Ovary (tissue), 7 donors: ENCODE measurements at regions not wholly inside any gene's neighbourhood (a gene's known extent, or its start where the extent isn't known, plus 50 kb on each side); places are given as distances from the start of the nearest gene placed in this dataset.

Experiments used
- DNase-seq, 5 donors: peaks; one replicate each; pipeline ENCODE4 v3.0.0-alpha.2; 2019 to 2020
- H3K27ac ChIP-seq, 2 donors: fragments of 200-600 bp; one replicate each; pipeline versions ENCODE4 v1.5.1 to v1.8.0; 2019 to 2022
- H3K27me3 ChIP-seq: fragments of 200-600 bp; one replicate; pipeline ENCODE4 v1.8.0; 2022
- H3K36me3 ChIP-seq: fragments of 200-600 bp; sonication (generic); one replicate; pipeline ENCODE4 v1.5.1; 2019
- H3K4me1 ChIP-seq: one replicate; pipeline ENCODE4 v1.8.1; 2013; ENCODE audit warnings: mild to moderate bottlenecking, moderate library complexity; ENCODE audit not compliant: insufficient read depth
- H3K4me3 ChIP-seq: fragments of 200-600 bp; sonication (generic); one replicate; pipeline ENCODE4 v1.5.1; 2017
- H3K9me3 ChIP-seq, 2 donors: fragments of 200-600 bp in 1 of 2; sonication (generic) in 1 of 2; one replicate each; pipeline versions ENCODE4 v1.5.1 to v1.8.1; 2013 to 2019; ENCODE audit warnings: mild to moderate bottlenecking in 1 of 2, moderate library complexity in 1 of 2
- EP300 ChIP-seq: sonication (generic); formaldehyde crosslinking; IDR thresholded peaks from one replicate; pipeline ENCODE4 v1.6.1; 2017; ENCODE audit warnings: antibody characterized with exemption
- POLR2A ChIP-seq: fragments of 450-650 bp; IDR thresholded peaks from one replicate; pipeline ENCODE4 v1.6.1; 2017; ENCODE audit warnings: antibody characterized with exemption, mild to moderate bottlenecking, moderate library complexity
- WGBS, 3 donors: extraction: QIAGEN DNeasy Blood & Tissue Kit in 1 of 3; methylation state at CpG; one replicate each; pipeline versions ENCODE4 v1.1.5 to v1.1.7; 2013 to 2017; 5-methylcytosine and 5-hydroxymethylcytosine counted together
- intact Hi-C, 4 donors: fragments of 100-400 bp; cut with DNase I; formaldehyde crosslinking; loops; one replicate each; pipeline versions ENCODE4 v1.11.0 to v1.15.1; 2022 to 2023
- TF ChIP-seq, protein P1 (sequence below), 3 donors: fragments of 450-650 bp in 2 of 3; fragments of 200-600 bp in 1 of 3; IDR thresholded peaks; one replicate each; pipeline versions ENCODE4 v1.5.1 to v1.8.0; 2016 to 2022; ENCODE audit warnings: antibody characterized with exemption in 3 of 3, mild to moderate bottlenecking in 1 of 3
- donor health status: DM: no; HTN: no; CAD: no; lungs with moderate emphysema.
- donor health status: DM: no; HTN: no; CAD: no.
- donor health status: Bipolar disorder and iron deficiency.
- donor health status: DM: no; HTN: no; CAD: no.
- donor health status: DM: yes; HTN: yes; CAD: no.

DNA sequence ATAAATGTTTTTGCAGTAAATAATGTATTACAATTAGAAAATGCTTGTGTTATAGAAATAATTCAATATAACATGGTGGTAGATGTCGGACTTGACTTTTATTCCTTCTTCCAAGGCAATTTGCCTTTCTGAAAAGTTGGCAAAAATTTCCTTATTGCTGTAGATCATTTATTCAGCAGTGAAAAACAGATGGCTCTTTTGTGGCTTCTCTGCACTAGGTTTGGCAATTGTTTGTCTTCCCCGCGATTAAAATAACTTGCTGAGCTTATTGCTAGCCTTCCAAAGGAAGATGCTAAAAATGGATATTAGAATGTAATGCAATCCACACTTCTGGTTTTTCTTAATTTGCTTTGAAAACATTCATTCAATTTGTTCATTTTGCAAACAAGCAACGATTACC is 1977.9 kb upstream of the ADGRL3 start:
- H3K4me1 ChIP-seq = no peaks in the 10 kb centered on the region
- intact Hi-C loops = no loop called here
- no peaks in the 10 kb centered on the region for H3K9me3 ChIP-seq
- H3K4me3 ChIP-seq = no peak overlapping the region
- H3K36me3 ChIP-seq = no peaks in the 10 kb centered on the region
- H3K27ac ChIP-seq = no peak overlapping the region
- 80 to 89% (median 84%) methylated on average over 4 of the region's 4 CpGs for WGBS, 3 donors
- TF ChIP-seq POLR2A = no peak
- no peaks in the 10 kb centered on the region for H3K27me3 ChIP-seq
- no peak for DNase-seq

DNA sequence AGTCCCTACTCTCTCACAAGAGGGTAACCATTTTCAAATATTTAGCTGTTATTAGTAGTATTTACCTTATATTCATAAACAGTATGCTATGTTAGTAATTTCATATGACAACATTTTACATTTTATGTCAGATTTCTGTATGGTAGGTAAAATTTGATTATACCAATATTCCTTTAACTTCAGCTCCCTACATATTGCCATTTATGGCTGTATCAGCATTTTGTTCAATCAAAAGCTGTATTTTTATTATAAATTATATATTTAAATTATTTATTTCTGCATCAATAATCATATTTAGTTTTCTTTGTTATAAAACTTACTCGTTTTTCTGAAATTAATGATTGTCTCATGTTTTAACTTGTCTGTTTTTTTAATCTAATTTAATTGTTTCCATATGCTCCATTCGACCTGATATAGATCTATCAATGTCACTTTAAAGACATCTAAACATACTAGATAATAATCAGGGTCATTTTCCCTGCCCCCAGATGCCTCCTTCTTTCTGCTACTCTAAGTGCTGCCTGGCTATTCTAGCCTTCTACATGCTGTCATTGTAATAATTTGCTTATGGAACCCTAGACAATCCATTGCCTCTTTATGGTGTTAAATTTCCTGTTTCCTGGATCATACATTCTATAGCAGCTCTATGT is 1976.7 kb upstream of the ADGRL3 start:
- WGBS, 3 donors = 15 to 18% (median 18%) methylated on average over 2 of the region's 2 CpGs
- intact Hi-C loops = no loop called here
- Histone ChIP-seq H3K4me3 (no peak overlapping the region), H3K9me3 (no peaks in the 10 kb centered on the region), H3K27me3 (no peaks in the 10 kb centered on the region), H3K4me1 (no peaks in the 10 kb centered on the region), H3K36me3 (no peaks in the 10 kb centered on the region), H3K27ac (no peak overlapping the region)
- DNase-seq = no peak
- TF ChIP-seq POLR2A (no peak), EP300 (no peak)
- TF ChIP-seq, protein P1, sequence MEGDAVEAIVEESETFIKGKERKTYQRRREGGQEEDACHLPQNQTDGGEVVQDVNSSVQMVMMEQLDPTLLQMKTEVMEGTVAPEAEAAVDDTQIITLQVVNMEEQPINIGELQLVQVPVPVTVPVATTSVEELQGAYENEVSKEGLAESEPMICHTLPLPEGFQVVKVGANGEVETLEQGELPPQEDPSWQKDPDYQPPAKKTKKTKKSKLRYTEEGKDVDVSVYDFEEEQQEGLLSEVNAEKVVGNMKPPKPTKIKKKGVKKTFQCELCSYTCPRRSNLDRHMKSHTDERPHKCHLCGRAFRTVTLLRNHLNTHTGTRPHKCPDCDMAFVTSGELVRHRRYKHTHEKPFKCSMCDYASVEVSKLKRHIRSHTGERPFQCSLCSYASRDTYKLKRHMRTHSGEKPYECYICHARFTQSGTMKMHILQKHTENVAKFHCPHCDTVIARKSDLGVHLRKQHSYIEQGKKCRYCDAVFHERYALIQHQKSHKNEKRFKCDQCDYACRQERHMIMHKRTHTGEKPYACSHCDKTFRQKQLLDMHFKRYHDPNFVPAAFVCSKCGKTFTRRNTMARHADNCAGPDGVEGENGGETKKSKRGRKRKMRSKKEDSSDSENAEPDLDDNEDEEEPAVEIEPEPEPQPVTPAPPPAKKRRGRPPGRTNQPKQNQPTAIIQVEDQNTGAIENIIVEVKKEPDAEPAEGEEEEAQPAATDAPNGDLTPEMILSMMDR (IDR thresholded peaks at IDR 0.05) = no peak

DNA sequence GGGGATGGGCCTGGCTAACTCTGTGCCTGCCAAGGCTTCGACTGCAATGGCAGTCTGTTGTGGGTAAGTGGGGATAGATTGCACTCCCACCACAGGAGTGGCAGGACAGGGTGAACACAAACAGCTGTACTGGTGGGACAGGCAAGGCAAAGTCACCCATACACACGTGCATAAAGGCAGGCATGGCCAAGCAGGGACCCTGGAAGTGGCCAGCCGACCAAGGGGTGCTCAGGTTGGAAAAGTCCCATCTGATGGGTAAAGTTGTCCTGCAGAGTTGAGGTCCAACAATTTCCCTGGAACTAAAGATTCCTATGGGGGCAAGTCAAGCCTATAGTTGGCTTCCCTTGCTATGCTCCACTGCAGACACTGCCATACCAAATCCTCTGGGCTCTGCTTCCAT is 1961.9 kb upstream of the ADGRL3 start:
- intact Hi-C loops = no loop called here
- no peaks in the 10 kb centered on the region for H3K4me1 ChIP-seq
- H3K27me3 ChIP-seq = no peaks in the 10 kb centered on the region
- H3K36me3 ChIP-seq = no peaks in the 10 kb centered on the region
- H3K9me3 ChIP-seq = no peaks in the 10 kb centered on the region
- no peak overlapping the region for H3K27ac ChIP-seq
- no peak for TF ChIP-seq POLR2A
- TF ChIP-seq, protein P1 (IDR thresholded peaks at IDR 0.05) = no peak
- no peak for TF ChIP-seq EP300
- WGBS, 3 donors = 48 to 67% (median 64%) methylated on average over 3 of the region's 3 CpGs
- no peak overlapping the region for H3K4me3 ChIP-seq
- DNase-seq = no peak

DNA sequence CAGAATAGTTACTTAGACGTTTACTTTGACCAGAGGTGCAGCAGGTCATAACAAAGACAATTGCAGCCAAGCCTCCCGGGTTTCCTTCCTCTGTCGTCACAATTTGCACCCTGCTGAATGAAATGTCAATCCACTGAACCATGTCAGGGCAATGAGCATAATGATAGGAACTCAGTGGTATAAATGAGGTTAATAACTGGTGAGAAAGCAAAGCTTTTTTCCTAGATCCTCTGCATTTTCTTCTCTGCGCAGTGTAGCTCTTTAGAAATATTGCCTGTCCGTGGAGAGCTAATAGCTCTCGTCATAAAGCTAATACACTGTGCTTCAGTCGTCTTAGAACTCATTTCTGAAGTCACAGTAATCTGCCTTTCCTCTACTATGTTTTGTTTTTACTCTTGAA is 1960.1 kb upstream of the ADGRL3 start:
- WGBS, 3 donors = 37 to 47% (median 46%) methylated on average over 7 of the region's 7 CpGs
- Histone ChIP-seq H3K27ac (no peak overlapping the region), H3K9me3 (no peaks in the 10 kb centered on the region), H3K27me3 (no peaks in the 10 kb centered on the region), H3K4me3 (no peak overlapping the region), H3K36me3 (no peaks in the 10 kb centered on the region), H3K4me1 (no peaks in the 10 kb centered on the region)
- intact Hi-C loops = no loop called here
- DNase-seq = no peak
- TF ChIP-seq, protein P1 (IDR thresholded peaks at IDR 0.05) = no peak
- TF ChIP-seq POLR2A (no peak), EP300 (no peak)

DNA sequence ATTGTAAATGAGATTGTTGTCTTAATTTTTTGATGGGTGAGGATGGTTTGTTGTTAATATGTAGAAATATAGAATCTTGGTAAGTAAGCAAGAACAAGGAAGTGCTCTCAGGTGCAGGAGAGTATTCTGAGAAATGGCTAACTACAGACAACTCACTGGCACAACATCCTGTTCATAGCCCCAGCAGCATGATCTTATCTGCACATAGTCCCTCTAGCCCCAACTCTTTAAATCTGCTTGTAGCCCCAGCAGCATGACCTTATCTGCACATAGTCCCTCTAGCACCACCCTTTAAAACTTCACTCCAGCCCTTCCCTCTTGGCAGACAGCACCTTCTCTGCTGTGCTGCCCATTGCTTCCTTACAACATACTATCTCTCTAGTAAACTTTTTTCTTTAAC is 1957.1 kb upstream of the ADGRL3 start:
- no peaks in the 10 kb centered on the region for H3K36me3 ChIP-seq
- intact Hi-C loops = no loop called here
- no peaks in the 10 kb centered on the region for H3K27me3 ChIP-seq
- H3K27ac ChIP-seq = no peak overlapping the region
- no peaks in the 10 kb centered on the region for H3K4me1 ChIP-seq
- no peak overlapping the region for H3K4me3 ChIP-seq
- no peaks in the 10 kb centered on the region for H3K9me3 ChIP-seq
- DNase-seq = no peak
- TF ChIP-seq, protein P1 (IDR thresholded peaks at IDR 0.05) = no peak
- TF ChIP-seq POLR2A (no peak), EP300 (no peak)
